ENCODE measurements at regions not wholly inside any gene's neighbourhood (a gene's known extent, or its start where the extent isn't known, plus 50 kb on each side); places are given as distances from the start of the nearest gene placed in this dataset.

GRCh38 chr6:147855803-147856482, 347.5 kb downstream of the SAMD5 start:
- TF ChIP-seq CTCF (IDR thresholded peaks at IDR 0.05; ENCODE audit: control extremely low read depth in 1 of 3, insufficient read depth in 1 of 3, low read depth in 1 of 3, low read length in 3 of 3) (no peak), ATF3 (IDR thresholded peaks at IDR 0.05; ENCODE audit: insufficient read depth, low read depth, low read length) (no peak), CEBPB (IDR thresholded peaks at IDR 0.05; ENCODE audit: low read depth, low read length) (no peak), SP4 (IDR thresholded peaks at IDR 0.05; ENCODE audit: low read length) (no peak), CHD1 (IDR thresholded peaks at IDR 0.05; ENCODE audit: low read depth, low read length) (no peak), KDM5A (IDR thresholded peaks at IDR 0.05; ENCODE audit: low read length) (no peak), POLR2A (IDR thresholded peaks at IDR 0.05; ENCODE audit: control extremely low read depth in 1 of 2, low read depth in 2 of 2, low read length in 2 of 2) (no peak), KDM1A (IDR thresholded peaks at IDR 0.05; ENCODE audit: borderline replicate concordance, low read length) (no peak), GABPA (IDR thresholded peaks at IDR 0.05; ENCODE audit: borderline replicate concordance, insufficient read depth, low read length) (no peak), EZH2 (IDR thresholded peaks at IDR 0.05; ENCODE audit: low read depth, low read length, severe bottlenecking) (no peak), TAF7 (optimal IDR thresholded peaks at IDR 0.05; ENCODE audit: borderline replicate concordance, low read depth, low read length) (no peak), TEAD4 (IDR thresholded peaks at IDR 0.05; ENCODE audit: low read depth, low read length) (no peak), BCL11A (IDR thresholded peaks at IDR 0.05; ENCODE audit: low read depth in 2 of 2, low read length in 2 of 2) (no peak)

All from H1 (cell line).